RWPE2 (cell line): ENCODE measurements at regions not wholly inside any gene's neighbourhood (a gene's known extent, or its start where the extent isn't known, plus 50 kb on each side); places are given as distances from the start of the nearest gene placed in this dataset.

ENCODE experiments used
- ATAC-seq: fragments of 200-7000 bp; cut with Tn5 transposase; 3 replicates; pipeline ENCODE4 v1.9.1; 2021; ENCODE audit warnings: low read depth
- DNase-seq: peaks from one replicate; pipeline ENCODE4 v3.0.0-alpha.2; 2020; ENCODE audit warnings: low spot score
- H3K27ac ChIP-seq: fragments of 450-650 bp; 2 replicates; pipeline ENCODE4 v1.5.1; 2017; ENCODE audit warnings: mild to moderate bottlenecking; ENCODE audit not compliant: poor library complexity, severe bottlenecking
- H3K27me3 ChIP-seq: fragments of 250-450 bp; sonication (Bioruptor Pico); 2 replicates; pipeline ENCODE4 v1.5.1; 2021; ENCODE audit warnings: mild to moderate bottlenecking, moderate library complexity; ENCODE audit not compliant: insufficient read depth, poor library complexity, severe bottlenecking
- H3K36me3 ChIP-seq: fragments of 250-450 bp; sonication (Bioruptor Pico); 2 replicates; pipeline ENCODE4 v1.5.1; 2020; ENCODE audit warnings: low read depth, mild to moderate bottlenecking, moderate library complexity
- H3K4me1 ChIP-seq: fragments of 250-450 bp; sonication (Bioruptor Pico); 2 replicates; pipeline ENCODE4 v1.5.1; 2021; ENCODE audit warnings: mild to moderate bottlenecking, moderate library complexity; ENCODE audit not compliant: insufficient read depth, poor library complexity, severe bottlenecking
- H3K4me3 ChIP-seq: fragments of 250-450 bp; sonication (Bioruptor Pico); 2 replicates; pipeline ENCODE4 v1.5.1; 2021; ENCODE audit warnings: mild to moderate bottlenecking, moderate library complexity; ENCODE audit not compliant: severe bottlenecking
- H3K9me3 ChIP-seq: fragments of 250-450 bp; sonication (Bioruptor Pico); 2 replicates; pipeline ENCODE4 v1.5.1; 2021; ENCODE audit warnings: mild to moderate bottlenecking, moderate library complexity; ENCODE audit not compliant: severe bottlenecking
- CTCF ChIP-seq: fragments of 450-650 bp; IDR thresholded peaks from one replicate; pipeline ENCODE4 v1.5.1; 2017; ENCODE audit warnings: mild to moderate bottlenecking, moderate library complexity; ENCODE audit not compliant: poor library complexity, severe bottlenecking

- H3K36me3 ChIP-seq = no peaks in the 10 kb centered on the region
- no peak overlapping the region for H3K27ac ChIP-seq
- TF ChIP-seq CTCF = no peak
- ATAC-seq = no peak
- H3K4me3 ChIP-seq = no peak overlapping the region
- H3K27me3 ChIP-seq = no peaks in the 10 kb centered on the region
- no peak for DNase-seq
- H3K9me3 ChIP-seq = peaks cover 2% of the 10 kb centered on the region
- no peaks in the 10 kb centered on the region for H3K4me1 ChIP-seq
Observed at GRCh38 chr2:8168876-8169424, 512.9 kb upstream of the ID2 start.

GRCh38 chr2:8169443-8169842 is 512.4 kb upstream of the ID2 start:
- DNase-seq = no peak
- no peaks in the 10 kb centered on the region for H3K36me3 ChIP-seq
- H3K27me3 ChIP-seq = no peaks in the 10 kb centered on the region
- peaks cover 2% of the 10 kb centered on the region for H3K9me3 ChIP-seq
- H3K27ac ChIP-seq = no peak overlapping the region
- no peak for TF ChIP-seq CTCF
- no peaks in the 10 kb centered on the region for H3K4me1 ChIP-seq
- ATAC-seq = 0 out of 3 replicates have a peak, but pooled peaks have one; percentile 14
- H3K4me3 ChIP-seq = no peak overlapping the region

- no peaks in the 10 kb centered on the region for H3K36me3 ChIP-seq
- no peak overlapping the region for H3K4me3 ChIP-seq
- ATAC-seq (no peak), DNase-seq (no peak)
- TF ChIP-seq CTCF = no peak
- no peak overlapping the region for H3K27ac ChIP-seq
- H3K9me3 ChIP-seq = no peaks in the 10 kb centered on the region
- H3K4me1 ChIP-seq = no peaks in the 10 kb centered on the region
- H3K27me3 ChIP-seq = no peaks in the 10 kb centered on the region
Observed at GRCh38 chr2:8170552-8171327, 511.1 kb upstream of the ID2 start.

- H3K27me3 ChIP-seq = no peaks in the 10 kb centered on the region
- no peaks in the 10 kb centered on the region for H3K36me3 ChIP-seq
- no peaks in the 10 kb centered on the region for H3K9me3 ChIP-seq
- no peak overlapping the region for H3K4me3 ChIP-seq
- DNase-seq = no peak
- no peak for ATAC-seq
- no peaks in the 10 kb centered on the region for H3K4me1 ChIP-seq
- no peak for TF ChIP-seq CTCF
- no peak overlapping the region for H3K27ac ChIP-seq
Observed at GRCh38 chr2:8171608-8172007, 510.2 kb upstream of the ID2 start.

GRCh38 chr2:8172661-8173060 is 509.2 kb upstream of the ID2 start:
- no peak for ATAC-seq
- H3K27me3 ChIP-seq = no peaks in the 10 kb centered on the region
- H3K4me3 ChIP-seq = no peak overlapping the region
- H3K36me3 ChIP-seq = no peaks in the 10 kb centered on the region
- no peak for DNase-seq
- no peaks in the 10 kb centered on the region for H3K9me3 ChIP-seq
- TF ChIP-seq CTCF = no peak
- no peaks in the 10 kb centered on the region for H3K4me1 ChIP-seq
- no peak overlapping the region for H3K27ac ChIP-seq
